ENCODE measurements at regions not wholly inside any gene's neighbourhood (a gene's known extent, or its start where the extent isn't known, plus 50 kb on each side); places are given as distances from the start of the nearest gene placed in this dataset.

DNA sequence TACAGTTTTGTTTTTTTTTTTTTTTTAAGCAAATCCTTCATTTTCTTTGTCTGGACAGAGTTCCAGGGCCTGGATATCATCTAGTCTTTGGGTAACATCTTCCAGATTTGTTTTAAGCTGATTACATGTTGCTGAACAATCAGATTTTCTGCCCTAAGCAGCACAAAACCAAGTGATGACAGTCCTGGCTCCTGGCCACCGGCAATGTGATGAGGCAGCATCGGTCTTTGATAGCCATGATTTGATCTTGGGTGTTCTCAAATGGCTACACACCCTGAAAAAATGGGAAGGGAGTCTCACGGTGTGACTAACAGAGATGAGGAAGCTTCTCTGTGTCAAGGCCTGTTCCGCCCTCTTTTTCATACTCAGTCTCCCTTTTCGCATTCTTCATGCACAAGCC, 708.6 kb upstream of the ZEB2 start (continued):
- TF ChIP-seq INSM2 (tag by site-specific recombination; IDR thresholded peaks at IDR 0.05) (no peak), PBX3 (CRISPR knock-in tag; IDR thresholded peaks at IDR 0.05) (no peak), KLF9 (tag by site-specific recombination; IDR thresholded peaks at IDR 0.05; ENCODE audit: low read depth) (no peak), OVOL3 (tag by site-specific recombination; IDR thresholded peaks at IDR 0.05) (no peak), ZFP41 (tag by site-specific recombination; IDR thresholded peaks at IDR 0.05; ENCODE audit: borderline replicate concordance) (no peak), ZNF701 (tag by site-specific recombination; IDR thresholded peaks at IDR 0.05) (no peak), ZNF76 (tag by site-specific recombination; IDR thresholded peaks at IDR 0.05; ENCODE audit: borderline replicate concordance, low read depth) (no peak)
- TF ChIP-seq, protein P1, sequence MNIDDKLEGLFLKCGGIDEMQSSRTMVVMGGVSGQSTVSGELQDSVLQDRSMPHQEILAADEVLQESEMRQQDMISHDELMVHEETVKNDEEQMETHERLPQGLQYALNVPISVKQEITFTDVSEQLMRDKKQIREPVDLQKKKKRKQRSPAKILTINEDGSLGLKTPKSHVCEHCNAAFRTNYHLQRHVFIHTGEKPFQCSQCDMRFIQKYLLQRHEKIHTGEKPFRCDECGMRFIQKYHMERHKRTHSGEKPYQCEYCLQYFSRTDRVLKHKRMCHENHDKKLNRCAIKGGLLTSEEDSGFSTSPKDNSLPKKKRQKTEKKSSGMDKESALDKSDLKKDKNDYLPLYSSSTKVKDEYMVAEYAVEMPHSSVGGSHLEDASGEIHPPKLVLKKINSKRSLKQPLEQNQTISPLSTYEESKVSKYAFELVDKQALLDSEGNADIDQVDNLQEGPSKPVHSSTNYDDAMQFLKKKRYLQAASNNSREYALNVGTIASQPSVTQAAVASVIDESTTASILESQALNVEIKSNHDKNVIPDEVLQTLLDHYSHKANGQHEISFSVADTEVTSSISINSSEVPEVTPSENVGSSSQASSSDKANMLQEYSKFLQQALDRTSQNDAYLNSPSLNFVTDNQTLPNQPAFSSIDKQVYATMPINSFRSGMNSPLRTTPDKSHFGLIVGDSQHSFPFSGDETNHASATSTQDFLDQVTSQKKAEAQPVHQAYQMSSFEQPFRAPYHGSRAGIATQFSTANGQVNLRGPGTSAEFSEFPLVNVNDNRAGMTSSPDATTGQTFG (tag by site-specific recombination; IDR thresholded peaks at IDR 0.05; ENCODE audit: borderline replicate concordance) = no peak

DNA sequence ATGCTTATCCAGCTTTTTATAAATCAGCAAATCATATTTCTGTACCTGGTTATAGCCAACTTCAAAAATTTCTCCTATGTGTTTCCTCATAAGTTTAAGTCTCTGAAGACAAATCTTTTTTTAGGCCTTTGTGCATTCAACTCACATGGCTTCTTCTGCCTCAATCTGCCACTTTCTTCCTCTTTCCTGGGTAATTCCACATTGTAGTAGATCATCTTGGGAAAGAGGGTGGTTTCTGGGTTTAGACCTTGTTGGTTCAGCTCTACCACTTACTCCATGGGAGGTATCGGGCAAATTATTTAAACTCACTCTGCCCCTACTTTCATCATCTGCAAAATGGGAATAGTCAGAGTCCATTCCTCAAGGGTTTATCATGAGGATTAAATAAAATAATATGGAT, 707.0 kb upstream of the ZEB2 start:
- no peaks in the 10 kb centered on the region for H3K36me3 ChIP-seq (ENCODE audit: control insufficient read depth in 2 of 2, insufficient read depth in 1 of 2, low read length in 2 of 2)
- CTCF ChIA-PET = no interaction called here
- H3K27ac ChIP-seq (ENCODE audit: extremely low read depth, low read depth, low read length) = no peak overlapping the region
- H3K4me1 ChIP-seq (ENCODE audit: control insufficient read depth, insufficient read depth, low read length) = no peaks in the 10 kb centered on the region
- H3K4me3 ChIP-seq (ENCODE audit: low read depth, low read length) = no peak overlapping the region
- TF ChIP-seq SCRT1 (tag by site-specific recombination; IDR thresholded peaks at IDR 0.05; ENCODE audit: borderline replicate concordance) (no peak), PRDM1 (tag by site-specific recombination; IDR thresholded peaks at IDR 0.05) (no peak), ZEB2 (tag by site-specific recombination; IDR thresholded peaks at IDR 0.05) (no peak), ZBTB8A (tag by site-specific recombination; IDR thresholded peaks at IDR 0.05) (no peak), ZNF221 (tag by site-specific recombination; IDR thresholded peaks at IDR 0.05; ENCODE audit: borderline replicate concordance) (no peak), GLI4 (tag by site-specific recombination; IDR thresholded peaks at IDR 0.05) (no peak), ZNF660 (tag by site-specific recombination; IDR thresholded peaks at IDR 0.05) (no peak)
- TF ChIP-seq, protein P2, sequence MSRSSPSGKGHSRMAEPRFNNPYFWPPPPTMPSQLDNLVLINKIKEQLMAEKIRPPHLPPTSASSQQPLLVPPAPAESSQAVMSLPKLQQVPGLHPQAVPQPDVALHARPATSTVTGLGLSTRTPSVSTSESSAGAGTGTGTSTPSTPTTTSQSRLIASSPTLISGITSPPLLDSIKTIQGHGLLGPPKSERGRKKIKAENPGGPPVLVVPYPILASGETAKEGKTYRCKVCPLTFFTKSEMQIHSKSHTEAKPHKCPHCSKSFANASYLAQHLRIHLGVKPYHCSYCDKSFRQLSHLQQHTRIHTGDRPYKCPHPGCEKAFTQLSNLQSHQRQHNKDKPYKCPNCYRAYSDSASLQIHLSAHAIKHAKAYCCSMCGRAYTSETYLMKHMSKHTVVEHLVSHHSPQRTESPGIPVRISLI (tag by site-specific recombination; IDR thresholded peaks at IDR 0.05) = no peak
- TF ChIP-seq, protein P3, sequence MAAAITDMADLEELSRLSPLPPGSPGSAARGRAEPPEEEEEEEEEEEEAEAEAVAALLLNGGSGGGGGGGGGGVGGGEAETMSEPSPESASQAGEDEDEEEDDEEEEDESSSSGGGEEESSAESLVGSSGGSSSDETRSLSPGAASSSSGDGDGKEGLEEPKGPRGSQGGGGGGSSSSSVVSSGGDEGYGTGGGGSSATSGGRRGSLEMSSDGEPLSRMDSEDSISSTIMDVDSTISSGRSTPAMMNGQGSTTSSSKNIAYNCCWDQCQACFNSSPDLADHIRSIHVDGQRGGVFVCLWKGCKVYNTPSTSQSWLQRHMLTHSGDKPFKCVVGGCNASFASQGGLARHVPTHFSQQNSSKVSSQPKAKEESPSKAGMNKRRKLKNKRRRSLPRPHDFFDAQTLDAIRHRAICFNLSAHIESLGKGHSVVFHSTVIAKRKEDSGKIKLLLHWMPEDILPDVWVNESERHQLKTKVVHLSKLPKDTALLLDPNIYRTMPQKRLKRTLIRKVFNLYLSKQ (tag by site-specific recombination; IDR thresholded peaks at IDR 0.05; ENCODE audit: borderline replicate concordance) = no peak
- POLR2A ChIA-PET = no interaction called here
- no peaks in the 10 kb centered on the region for H3K9me3 ChIP-seq (ENCODE audit: control insufficient read depth, insufficient read depth, low read depth, low read length)

Data from HEK293 (cell line).